ENCODE measurements at regions not wholly inside any gene's neighbourhood (a gene's known extent, or its start where the extent isn't known, plus 50 kb on each side); places are given as distances from the start of the nearest gene placed in this dataset.
"Not testable (repeated sequence)": the region's sequence is repeated elsewhere in the genome, so short reads cannot be mapped to it uniquely, and the experiment has no call there.

DNA sequence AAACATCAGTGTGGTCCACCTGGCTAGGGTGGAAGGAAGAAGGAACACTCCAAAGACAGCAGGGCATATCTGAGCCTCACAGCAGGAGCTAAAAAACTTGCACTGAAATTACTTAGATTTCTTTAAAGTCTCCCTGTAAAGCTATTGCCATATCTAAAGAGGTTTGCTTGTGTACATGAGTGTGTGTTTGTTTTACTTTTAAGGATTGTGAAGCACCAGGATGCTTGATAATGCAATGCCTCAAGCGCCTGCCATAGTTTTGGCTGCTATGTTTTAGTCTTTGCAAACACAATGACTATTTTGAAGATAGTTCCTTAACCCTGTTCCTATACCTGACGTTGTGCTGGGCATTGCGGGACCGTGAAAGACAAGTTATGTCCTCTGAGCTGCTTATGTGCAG lies 65.0 kb downstream of the ID4 start (continued):
- TF ChIP-seq, protein P1, sequence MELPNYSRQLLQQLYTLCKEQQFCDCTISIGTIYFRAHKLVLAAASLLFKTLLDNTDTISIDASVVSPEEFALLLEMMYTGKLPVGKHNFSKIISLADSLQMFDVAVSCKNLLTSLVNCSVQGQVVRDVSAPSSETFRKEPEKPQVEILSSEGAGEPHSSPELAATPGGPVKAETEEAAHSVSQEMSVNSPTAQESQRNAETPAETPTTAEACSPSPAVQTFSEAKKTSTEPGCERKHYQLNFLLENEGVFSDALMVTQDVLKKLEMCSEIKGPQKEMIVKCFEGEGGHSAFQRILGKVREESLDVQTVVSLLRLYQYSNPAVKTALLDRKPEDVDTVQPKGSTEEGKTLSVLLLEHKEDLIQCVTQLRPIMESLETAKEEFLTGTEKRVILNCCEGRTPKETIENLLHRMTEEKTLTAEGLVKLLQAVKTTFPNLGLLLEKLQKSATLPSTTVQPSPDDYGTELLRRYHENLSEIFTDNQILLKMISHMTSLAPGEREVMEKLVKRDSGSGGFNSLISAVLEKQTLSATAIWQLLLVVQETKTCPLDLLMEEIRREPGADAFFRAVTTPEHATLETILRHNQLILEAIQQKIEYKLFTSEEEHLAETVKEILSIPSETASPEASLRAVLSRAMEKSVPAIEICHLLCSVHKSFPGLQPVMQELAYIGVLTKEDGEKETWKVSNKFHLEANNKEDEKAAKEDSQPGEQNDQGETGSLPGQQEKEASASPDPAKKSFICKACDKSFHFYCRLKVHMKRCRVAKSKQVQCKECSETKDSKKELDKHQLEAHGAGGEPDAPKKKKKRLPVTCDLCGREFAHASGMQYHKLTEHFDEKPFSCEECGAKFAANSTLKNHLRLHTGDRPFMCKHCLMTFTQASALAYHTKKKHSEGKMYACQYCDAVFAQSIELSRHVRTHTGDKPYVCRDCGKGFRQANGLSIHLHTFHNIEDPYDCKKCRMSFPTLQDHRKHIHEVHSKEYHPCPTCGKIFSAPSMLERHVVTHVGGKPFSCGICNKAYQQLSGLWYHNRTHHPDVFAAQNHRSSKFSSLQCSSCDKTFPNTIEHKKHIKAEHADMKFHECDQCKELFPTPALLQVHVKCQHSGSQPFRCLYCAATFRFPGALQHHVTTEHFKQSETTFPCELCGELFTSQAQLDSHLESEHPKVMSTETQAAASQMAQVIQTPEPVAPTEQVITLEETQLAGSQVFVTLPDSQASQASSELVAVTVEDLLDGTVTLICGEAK (IDR thresholded peaks at IDR 0.05; ENCODE audit: borderline replicate concordance), result no peak
- TF ChIP-seq, protein P2, sequence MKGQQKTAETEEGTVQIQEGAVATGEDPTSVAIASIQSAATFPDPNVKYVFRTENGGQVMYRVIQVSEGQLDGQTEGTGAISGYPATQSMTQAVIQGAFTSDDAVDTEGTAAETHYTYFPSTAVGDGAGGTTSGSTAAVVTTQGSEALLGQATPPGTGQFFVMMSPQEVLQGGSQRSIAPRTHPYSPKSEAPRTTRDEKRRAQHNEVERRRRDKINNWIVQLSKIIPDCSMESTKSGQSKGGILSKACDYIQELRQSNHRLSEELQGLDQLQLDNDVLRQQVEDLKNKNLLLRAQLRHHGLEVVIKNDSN (IDR thresholded peaks at IDR 0.05; ENCODE audit: borderline replicate concordance, extremely low read length, insufficient read depth, low read depth, low read length), result no peak
- TF ChIP-seq PAX5 (IDR thresholded peaks at IDR 0.05; ENCODE audit: borderline replicate concordance, low read depth, low read length) (no peak), KAT2A (conservative IDR thresholded peaks at IDR 0.05; ENCODE audit: control insufficient read depth, low read depth, low read length) (no peak), MTA2 (IDR thresholded peaks at IDR 0.05; ENCODE audit: low read depth) (no peak), SMAD5 (IDR thresholded peaks at IDR 0.05; ENCODE audit: low read depth) (no peak), EZH2 (IDR thresholded peaks at IDR 0.05; ENCODE audit: borderline replicate concordance, control insufficient read depth, low read depth, low read length) (no peak), IRF4 (IDR thresholded peaks at IDR 0.05; ENCODE audit: low read depth, low read length) (no peak)
- TF ChIP-seq, protein P3, sequence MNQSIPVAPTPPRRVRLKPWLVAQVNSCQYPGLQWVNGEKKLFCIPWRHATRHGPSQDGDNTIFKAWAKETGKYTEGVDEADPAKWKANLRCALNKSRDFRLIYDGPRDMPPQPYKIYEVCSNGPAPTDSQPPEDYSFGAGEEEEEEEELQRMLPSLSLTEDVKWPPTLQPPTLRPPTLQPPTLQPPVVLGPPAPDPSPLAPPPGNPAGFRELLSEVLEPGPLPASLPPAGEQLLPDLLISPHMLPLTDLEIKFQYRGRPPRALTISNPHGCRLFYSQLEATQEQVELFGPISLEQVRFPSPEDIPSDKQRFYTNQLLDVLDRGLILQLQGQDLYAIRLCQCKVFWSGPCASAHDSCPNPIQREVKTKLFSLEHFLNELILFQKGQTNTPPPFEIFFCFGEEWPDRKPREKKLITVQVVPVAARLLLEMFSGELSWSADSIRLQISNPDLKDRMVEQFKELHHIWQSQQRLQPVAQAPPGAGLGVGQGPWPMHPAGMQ (IDR thresholded peaks at IDR 0.05; ENCODE audit: borderline replicate concordance), result no peak

DNA sequence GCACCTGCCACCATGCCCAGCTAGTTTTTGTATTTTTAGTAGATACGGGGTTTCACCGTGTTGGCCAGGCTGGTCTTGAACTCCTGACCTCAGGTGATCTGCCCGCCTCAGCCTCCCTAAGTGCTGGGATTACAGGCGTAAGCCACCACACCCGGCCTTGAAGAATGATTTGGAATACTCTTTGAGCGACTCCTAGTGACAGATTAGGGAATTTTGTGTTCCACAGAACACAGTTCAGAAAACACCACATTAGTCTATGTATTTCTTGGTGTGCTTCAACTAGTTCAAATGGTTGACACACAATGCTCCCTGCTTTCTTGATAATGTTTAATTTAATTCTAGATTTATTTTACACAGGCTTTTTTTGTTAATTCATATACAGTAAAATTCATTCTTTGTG lies 67.2 kb downstream of the ID4 start:
- DNase-seq (ENCODE audit: low read depth, low spot score); intact Hi-C loops (cut with micrococcal nuclease; ENCODE audit: unreplicated experiment); H3K79me2 ChIP-seq (ENCODE audit: control insufficient read depth, insufficient read depth, low read length); H2AFZ ChIP-seq (ENCODE audit: control insufficient read depth, low read depth, low read length); H3K4me2 ChIP-seq (ENCODE audit: control insufficient read depth, insufficient read depth); POLR2A ChIA-PET; H3K9ac ChIP-seq (ENCODE audit: control insufficient read depth, insufficient read depth, low read length); SMC1A ChIA-PET (ENCODE audit: uncharacterized antibody, unreplicated experiment); H3K36me3 ChIP-seq (ENCODE audit: control insufficient read depth in 2 of 2, insufficient read depth in 2 of 2, low read length in 1 of 2); H4K20me1 ChIP-seq (ENCODE audit: control insufficient read depth, insufficient read depth); H3K4me1 ChIP-seq (ENCODE audit: control insufficient read depth, insufficient read depth, low read length); in situ Hi-C loops (cut with MboI); H3K27ac ChIP-seq (ENCODE audit: control insufficient read depth, insufficient read depth); CTCF ChIA-PET; BruUV-seq (replicated peaks); FAIRE-seq; H3K9me3 ChIP-seq (replicated peaks; ENCODE audit: control insufficient read depth, insufficient read depth, low read length); ATAC-seq; H3K27me3 ChIP-seq (replicated peaks in 1 of 2; ENCODE audit: control insufficient read depth in 2 of 2, insufficient read depth in 2 of 2, low read length in 1 of 2); H3K4me3 ChIP-seq: not testable (repeated sequence)
- RAD21 ChIA-PET (ENCODE audit: unreplicated experiment), result interaction anchor here (0.7 kb wide), 1 partner anchor 51 kb away, joined by 3 read pairs; no protein-coding TSS in a partner anchor
- WGBS (ENCODE audit: insufficient coverage, insufficient replicate concordance, low lambda C conversion rate, missing lambda C conversion rate), result 40% methylated on average over 6 of the region's 6 CpGs

All from GM12878 (cell line).